Thyroid gland (tissue), 4 donors: ENCODE measurements at regions not wholly inside any gene's neighbourhood (a gene's known extent, or its start where the extent isn't known, plus 50 kb on each side); places are given as distances from the start of the nearest gene placed in this dataset.

Experiments used
- DNase-seq, 2 donors: peaks; one replicate each; pipeline ENCODE4 v3.0.0-alpha.2; 2019
- H3K27ac ChIP-seq, 3 donors: fragments of 200-600 bp; sonication (generic); 1 replicate in 2 of 3; 2 replicates in 1 of 3; pipeline ENCODE4 v1.5.1; 2016 to 2019; ENCODE audit warnings: mild to moderate bottlenecking in 1 of 3, moderate library complexity in 1 of 3
- H3K27me3 ChIP-seq: fragments of 200-600 bp; sonication (generic); one replicate; pipeline ENCODE4 v1.5.1; 2019
- H3K36me3 ChIP-seq, 2 donors: fragments of 200-600 bp; sonication (generic); one replicate each; pipeline ENCODE4 v1.5.1; 2016 to 2019
- H3K4me1 ChIP-seq, 2 donors: fragments of 200-600 bp; sonication (generic); one replicate each; pipeline ENCODE4 v1.5.1; 2017 to 2019
- H3K4me3 ChIP-seq, 3 donors: fragments of 200-600 bp; sonication (generic); replicated peaks in 1 of 3; 1 replicate in 2 of 3; 2 replicates in 1 of 3; pipeline ENCODE4 v1.5.1; 2016; ENCODE audit warnings: mild to moderate bottlenecking in 1 of 3
- H3K9me3 ChIP-seq: fragments of 200-600 bp; sonication (generic); one replicate; pipeline ENCODE4 v1.5.1; 2017
- POLR2A ChIP-seq, 2 donors: fragments of 450-650 bp; IDR thresholded peaks; one replicate each; pipeline ENCODE4 v1.6.1; 2017; ENCODE audit warnings: antibody characterized with exemption in 2 of 2, mild to moderate bottlenecking in 2 of 2, moderate library complexity in 1 of 2
- WGBS, 2 donors: methylation state at CpG; one replicate each; pipeline ENCODE4 v1.1.5; 2017; 5-methylcytosine and 5-hydroxymethylcytosine counted together
- intact Hi-C: fragments of 100-400 bp; cut with DNase I; formaldehyde crosslinking; loops from one replicate; pipeline ENCODE4 v1.15.1; 2023
- TF ChIP-seq, protein P1 (sequence below), 6 experiments: fragments of 200-600 bp in 3 of 6; fragments of 450-650 bp in 3 of 6; sonication (generic) in 3 of 6; IDR thresholded peaks; one replicate each; pipeline ENCODE4 v1.5.1; 2016 to 2019; ENCODE audit warnings: antibody characterized with exemption in 6 of 6, mild to moderate bottlenecking in 2 of 6, inconsistent platforms in 1 of 6, moderate library complexity in 1 of 6

DNA sequence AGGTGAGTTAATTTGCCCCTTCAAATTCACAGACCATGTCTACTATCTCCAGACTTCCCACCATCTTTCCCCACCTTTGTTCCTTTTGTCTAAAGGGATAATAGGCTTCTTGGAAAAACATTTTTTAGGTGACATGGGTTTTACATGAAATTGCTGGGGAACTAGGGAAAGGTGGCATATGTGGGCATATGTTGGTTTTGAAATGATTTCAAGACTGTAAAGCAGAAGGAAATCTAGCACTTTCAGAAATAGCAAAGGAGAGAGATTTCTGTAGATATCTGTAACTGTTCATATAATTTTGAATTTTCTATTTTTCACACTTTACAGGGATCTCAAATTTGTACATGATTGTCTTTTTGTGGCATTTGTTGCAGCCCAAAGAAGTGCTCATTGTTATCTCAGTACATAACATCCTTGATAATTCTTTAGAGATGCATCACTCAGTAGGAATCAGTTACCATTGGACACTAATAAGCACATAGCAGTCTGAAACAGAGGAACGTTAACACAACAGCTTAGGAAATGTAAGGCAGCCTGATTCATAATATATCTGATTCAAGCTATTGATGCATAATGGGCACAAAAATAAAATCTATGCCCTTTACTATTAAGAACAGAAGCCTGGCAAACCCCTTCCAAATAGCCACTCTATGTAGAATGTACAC is 659.7 kb downstream of the CENPC start:
- Histone ChIP-seq H3K36me3 (no peaks in the 10 kb centered on the region), H3K27ac (no peak overlapping the region), H3K4me1 (no peaks in the 10 kb centered on the region), H3K4me3 (no peak overlapping the region), H3K27me3 (no peaks in the 10 kb centered on the region), H3K9me3 (no peaks in the 10 kb centered on the region)
- no peak for DNase-seq
- TF ChIP-seq, protein P1, sequence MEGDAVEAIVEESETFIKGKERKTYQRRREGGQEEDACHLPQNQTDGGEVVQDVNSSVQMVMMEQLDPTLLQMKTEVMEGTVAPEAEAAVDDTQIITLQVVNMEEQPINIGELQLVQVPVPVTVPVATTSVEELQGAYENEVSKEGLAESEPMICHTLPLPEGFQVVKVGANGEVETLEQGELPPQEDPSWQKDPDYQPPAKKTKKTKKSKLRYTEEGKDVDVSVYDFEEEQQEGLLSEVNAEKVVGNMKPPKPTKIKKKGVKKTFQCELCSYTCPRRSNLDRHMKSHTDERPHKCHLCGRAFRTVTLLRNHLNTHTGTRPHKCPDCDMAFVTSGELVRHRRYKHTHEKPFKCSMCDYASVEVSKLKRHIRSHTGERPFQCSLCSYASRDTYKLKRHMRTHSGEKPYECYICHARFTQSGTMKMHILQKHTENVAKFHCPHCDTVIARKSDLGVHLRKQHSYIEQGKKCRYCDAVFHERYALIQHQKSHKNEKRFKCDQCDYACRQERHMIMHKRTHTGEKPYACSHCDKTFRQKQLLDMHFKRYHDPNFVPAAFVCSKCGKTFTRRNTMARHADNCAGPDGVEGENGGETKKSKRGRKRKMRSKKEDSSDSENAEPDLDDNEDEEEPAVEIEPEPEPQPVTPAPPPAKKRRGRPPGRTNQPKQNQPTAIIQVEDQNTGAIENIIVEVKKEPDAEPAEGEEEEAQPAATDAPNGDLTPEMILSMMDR (IDR thresholded peaks at IDR 0.05), result no peak
- no peak for TF ChIP-seq POLR2A (IDR thresholded peaks at IDR 0.05)
- WGBS, 2 donors, result 89 to 98% methylated on average over 1 of the region's 1 CpG
- intact Hi-C loops, result no loop called here

DNA sequence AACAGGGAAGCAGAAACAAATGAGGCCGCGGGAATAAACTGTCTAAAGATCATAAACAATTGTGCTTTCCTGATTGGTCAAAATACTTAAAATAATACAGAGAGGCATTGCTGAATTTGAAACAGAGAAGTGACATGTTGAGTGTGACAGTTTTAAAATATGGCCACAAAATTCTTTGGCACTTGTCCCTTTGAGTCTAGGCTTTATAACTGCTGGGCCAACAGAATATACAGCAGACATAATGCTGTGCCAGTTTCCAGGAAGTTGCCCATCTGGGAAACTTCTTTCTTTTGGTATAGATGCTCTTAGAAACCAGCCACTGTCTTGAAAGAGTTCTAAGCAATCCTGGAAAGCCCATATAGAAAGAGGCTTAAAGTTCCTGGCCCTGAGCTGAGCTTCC is 668.4 kb downstream of the CENPC start:
- Histone ChIP-seq H3K9me3 (no peaks in the 10 kb centered on the region), H3K4me1 (no peaks in the 10 kb centered on the region), H3K4me3 (no peak overlapping the region), H3K36me3 (no peaks in the 10 kb centered on the region), H3K27me3 (no peaks in the 10 kb centered on the region), H3K27ac (no peak overlapping the region)
- 93% methylated on average over 2 of the region's 2 CpGs for WGBS, 2 donors
- no peak for DNase-seq
- intact Hi-C loops, result no loop called here
- TF ChIP-seq, protein P1 (IDR thresholded peaks at IDR 0.05), result no peak

DNA sequence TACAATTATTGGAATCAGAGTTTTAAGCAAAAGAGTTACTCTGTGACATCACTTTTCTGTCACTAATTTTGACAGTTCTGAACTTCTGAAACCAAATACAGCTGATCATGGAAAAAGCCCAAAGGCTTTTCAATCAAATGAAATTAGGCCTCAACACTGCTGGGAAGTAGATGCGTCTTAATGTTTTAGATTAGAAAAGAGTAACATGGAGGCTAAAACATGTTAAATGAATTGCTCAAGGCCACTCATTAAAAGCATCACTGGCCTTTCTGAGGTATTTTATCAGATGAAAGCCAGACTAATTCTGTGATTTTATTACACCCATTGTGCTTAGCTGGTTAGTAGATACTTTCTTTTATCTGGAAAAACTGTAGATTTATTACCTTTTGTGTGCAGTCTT is 672.6 kb downstream of the CENPC start:
- Histone ChIP-seq H3K4me1 (no peaks in the 10 kb centered on the region), H3K27ac (no peak overlapping the region), H3K9me3 (no peaks in the 10 kb centered on the region), H3K4me3 (no peak overlapping the region), H3K27me3 (no peaks in the 10 kb centered on the region), H3K36me3 (no peaks in the 10 kb centered on the region)
- whole genome bisulfite sequencing, 2 donors, result 85 to 89% methylated on average over 1 of the region's 1 CpG
- intact Hi-C loops, result no loop called here
- DNase-seq, result no peak
- TF ChIP-seq POLR2A (IDR thresholded peaks at IDR 0.05), result no peak
- TF ChIP-seq, protein P1 (IDR thresholded peaks at IDR 0.05), result no peak

DNA sequence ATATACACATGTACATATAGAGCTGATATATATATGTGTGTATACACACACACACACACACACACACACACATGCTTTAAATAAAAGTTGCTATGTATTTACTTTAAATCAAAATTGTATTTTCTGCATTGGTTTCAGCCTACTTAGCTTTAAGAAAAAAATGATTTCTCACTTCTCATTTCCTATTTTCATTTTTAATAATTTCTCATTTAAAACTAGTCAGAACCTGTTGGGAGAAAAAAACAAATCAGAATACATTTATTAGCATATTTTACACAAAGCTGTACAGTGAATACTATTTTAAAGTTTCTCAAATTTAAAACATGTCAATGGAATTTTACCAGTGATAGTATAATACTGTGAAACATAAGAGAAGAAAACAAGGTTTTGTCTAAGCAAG is 681.8 kb downstream of the CENPC start:
- Histone ChIP-seq H3K36me3 (no peaks in the 10 kb centered on the region), H3K27me3 (no peaks in the 10 kb centered on the region), H3K27ac (no peak overlapping the region), H3K4me3 (no peak overlapping the region), H3K4me1 (no peaks in the 10 kb centered on the region), H3K9me3 (no peaks in the 10 kb centered on the region)
- TF ChIP-seq, protein P1 (IDR thresholded peaks at IDR 0.05), result no peak
- TF ChIP-seq POLR2A (IDR thresholded peaks at IDR 0.05), result no peak
- DNase-seq, result no peak
- intact Hi-C loops, result no loop called here

DNA sequence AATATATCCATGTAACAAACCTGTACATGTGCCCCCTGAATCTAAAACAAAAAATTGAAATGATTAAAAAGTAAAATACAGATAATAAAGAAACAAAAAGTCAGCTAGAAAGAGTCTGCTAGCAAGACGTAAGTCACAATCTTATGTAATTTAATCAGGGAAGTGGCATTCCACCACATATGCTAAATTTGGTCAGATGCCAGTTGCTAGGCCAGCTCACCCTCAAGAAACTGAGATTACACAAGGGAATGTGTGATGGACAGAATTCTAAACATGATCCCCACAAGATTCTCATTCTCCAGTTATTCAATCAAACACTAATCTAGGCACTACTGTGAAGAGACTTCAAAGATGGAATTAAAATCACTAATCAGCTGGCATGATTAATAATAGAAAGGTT is 689.3 kb downstream of the CENPC start:
- intact Hi-C loops, result no loop called here
- H3K27me3 ChIP-seq, result no peaks in the 10 kb centered on the region
- no peaks in the 10 kb centered on the region for H3K4me1 ChIP-seq
- no peak overlapping the region for H3K4me3 ChIP-seq
- 71% methylated on average over 1 of the region's 1 CpG for WGBS, 2 donors
- H3K36me3 ChIP-seq, result no peaks in the 10 kb centered on the region
- DNase-seq, result no peak
- H3K27ac ChIP-seq, result no peak overlapping the region
- no peaks in the 10 kb centered on the region for H3K9me3 ChIP-seq
- TF ChIP-seq, protein P1 (IDR thresholded peaks at IDR 0.05), result no peak
- no peak for TF ChIP-seq POLR2A (IDR thresholded peaks at IDR 0.05)
